Karpas-422 (cell line): ENCODE measurements at regions not wholly inside any gene's neighbourhood (a gene's known extent, or its start where the extent isn't known, plus 50 kb on each side); places are given as distances from the start of the nearest gene placed in this dataset.

Experiments
- DNase-seq: peaks from one replicate; pipeline ENCODE4 v3.0.0-alpha.2; 2015
- H2AFZ ChIP-seq: fragments of 200-600 bp; sonication (generic); 2 replicates; pipeline ENCODE4 v1.6.1; 2014; ENCODE audit warnings: antibody characterized with exemption, low read length, mixed read lengths
- H3K27ac ChIP-seq: fragments of 200-600 bp; sonication (generic); 2 replicates; pipeline ENCODE4 v1.5.1; 2014; ENCODE audit warnings: mild to moderate bottlenecking, low read length, moderate library complexity
- H3K27me3 ChIP-seq: fragments of 200-600 bp; sonication (generic); 2 replicates; pipeline ENCODE4 v1.6.1; 2014; ENCODE audit warnings: low read length, mixed read lengths
- H3K36me3 ChIP-seq: fragments of 200-600 bp; sonication (generic); 2 replicates; pipeline ENCODE4 v1.6.1; 2014; ENCODE audit warnings: low read length, mixed read lengths; ENCODE audit not compliant: insufficient read depth
- H3K4me1 ChIP-seq: fragments of 200-600 bp; sonication (generic); 2 replicates; pipeline ENCODE4 v1.6.1; 2014; ENCODE audit warnings: mild to moderate bottlenecking, low read length, mixed read lengths
- H3K4me2 ChIP-seq: fragments of 200-600 bp; sonication (generic); 2 replicates; pipeline ENCODE4 v1.6.1; 2014; ENCODE audit warnings: low read length, low read depth, mild to moderate bottlenecking; ENCODE audit not compliant: poor library complexity, severe bottlenecking
- H3K4me3 ChIP-seq: fragments of 200-600 bp; sonication (generic); 2 replicates; pipeline ENCODE4 v1.5.1; 2014; ENCODE audit warnings: mild to moderate bottlenecking, antibody characterized with exemption, low read length, mixed read lengths
- H3K79me2 ChIP-seq: fragments of 200-600 bp; sonication (generic); 2 replicates; pipeline ENCODE4 v1.6.1; 2014; ENCODE audit warnings: mild to moderate bottlenecking, low read length, mixed read lengths
- H3K9ac ChIP-seq: fragments of 200-600 bp; sonication (generic); 2 replicates; pipeline ENCODE4 v1.6.0; 2014; ENCODE audit warnings: low read length
- H3K9me2 ChIP-seq: fragments of 200-600 bp; sonication (generic), shearing (Covaris generic); replicated peaks from 2 replicates; pipeline ENCODE4 v1.6.0; 2014; ENCODE audit warnings: mild to moderate bottlenecking, low read length, moderate library complexity; ENCODE audit not compliant: insufficient read depth
- H3K9me3 ChIP-seq: fragments of 300-700, 200-600 bp; sonication (generic); 2 replicates; pipeline ENCODE4 v1.6.1; 2014; ENCODE audit warnings: low read length, mixed read lengths
- H4K20me1 ChIP-seq: fragments of 200-600 bp; sonication (generic); 2 replicates; pipeline ENCODE4 v1.6.1; 2014; ENCODE audit warnings: mild to moderate bottlenecking, antibody characterized with exemption, low read length, low read depth; ENCODE audit not compliant: insufficient read depth

- Histone ChIP-seq H3K4me2 (no peak overlapping the region), H3K4me3 (no peak overlapping the region), H4K20me1 (no peaks in the 10 kb centered on the region), H3K9ac (no peak overlapping the region), H3K27me3 (no peaks in the 10 kb centered on the region), H3K9me3 (no peaks in the 10 kb centered on the region), H2AFZ (no peak overlapping the region), H3K79me2 (no peaks in the 10 kb centered on the region), H3K27ac (no peak overlapping the region), H3K4me1 (no peaks in the 10 kb centered on the region), H3K9me2 (no peaks in the 10 kb centered on the region), H3K36me3 (no peaks in the 10 kb centered on the region)
- no peak for DNase-seq
Measured at GRCh38 chr3:13711911-13712650, 163.2 kb downstream of the FBLN2 start.

GRCh38 chr3:13710251-13710650 lies 161.3 kb downstream of the FBLN2 start:
- Histone ChIP-seq H3K36me3 (no peaks in the 10 kb centered on the region), H3K9ac (no peak overlapping the region), H3K27me3 (no peaks in the 10 kb centered on the region), H3K27ac (no peak overlapping the region), H2AFZ (no peak overlapping the region), H4K20me1 (no peaks in the 10 kb centered on the region), H3K4me1 (no peaks in the 10 kb centered on the region), H3K4me3 (no peak overlapping the region), H3K79me2 (no peaks in the 10 kb centered on the region), H3K9me2 (no peaks in the 10 kb centered on the region), H3K4me2 (no peak overlapping the region), H3K9me3 (no peaks in the 10 kb centered on the region)
- no peak for DNase-seq

- H3K9ac ChIP-seq: no peak overlapping the region
- H3K27me3 ChIP-seq: no peaks in the 10 kb centered on the region
- no peak overlapping the region for H3K4me2 ChIP-seq
- H4K20me1 ChIP-seq: no peaks in the 10 kb centered on the region
- no peaks in the 10 kb centered on the region for H3K9me3 ChIP-seq
- no peak for DNase-seq
- no peak overlapping the region for H3K4me3 ChIP-seq
- no peak overlapping the region for H3K27ac ChIP-seq
- no peak overlapping the region for H2AFZ ChIP-seq
- H3K4me1 ChIP-seq: no peaks in the 10 kb centered on the region
- no peaks in the 10 kb centered on the region for H3K9me2 ChIP-seq
- H3K79me2 ChIP-seq: no peaks in the 10 kb centered on the region
- no peaks in the 10 kb centered on the region for H3K36me3 ChIP-seq
Measured at GRCh38 chr3:13709706-13710105, 160.8 kb downstream of the FBLN2 start.

GRCh38 chr3:13708871-13709595 lies 160.1 kb downstream of the FBLN2 start:
- no peak overlapping the region for H3K27ac ChIP-seq
- no peaks in the 10 kb centered on the region for H3K36me3 ChIP-seq
- H3K27me3 ChIP-seq: no peaks in the 10 kb centered on the region
- no peaks in the 10 kb centered on the region for H3K79me2 ChIP-seq
- H3K4me1 ChIP-seq: no peaks in the 10 kb centered on the region
- no peaks in the 10 kb centered on the region for H3K9me3 ChIP-seq
- H3K9me2 ChIP-seq: no peaks in the 10 kb centered on the region
- no peak overlapping the region for H3K4me3 ChIP-seq
- no peak overlapping the region for H2AFZ ChIP-seq
- DNase-seq: no peak
- H3K4me2 ChIP-seq: no peak overlapping the region
- no peaks in the 10 kb centered on the region for H4K20me1 ChIP-seq
- no peak overlapping the region for H3K9ac ChIP-seq

- no peak overlapping the region for H3K4me2 ChIP-seq
- H3K9ac ChIP-seq: no peak overlapping the region
- H4K20me1 ChIP-seq: no peaks in the 10 kb centered on the region
- H3K27me3 ChIP-seq: no peaks in the 10 kb centered on the region
- DNase-seq: no peak
- H3K27ac ChIP-seq: no peak overlapping the region
- H2AFZ ChIP-seq: no peak overlapping the region
- H3K4me3 ChIP-seq: no peak overlapping the region
- no peaks in the 10 kb centered on the region for H3K9me2 ChIP-seq
- H3K4me1 ChIP-seq: no peaks in the 10 kb centered on the region
- no peaks in the 10 kb centered on the region for H3K79me2 ChIP-seq
- no peaks in the 10 kb centered on the region for H3K36me3 ChIP-seq
- no peaks in the 10 kb centered on the region for H3K9me3 ChIP-seq
Measured at GRCh38 chr3:13708301-13708700, 159.4 kb downstream of the FBLN2 start.

- DNase-seq: no peak
- H3K36me3 ChIP-seq: no peaks in the 10 kb centered on the region
Measured at GRCh38 chr3:13707456-13707855, 158.5 kb downstream of the FBLN2 start.

GRCh38 chr3:13706886-13707285 lies 158.0 kb downstream of the FBLN2 start:
- Histone ChIP-seq H2AFZ (no peak overlapping the region), H3K79me2 (no peaks in the 10 kb centered on the region)
- no peak for DNase-seq

More at GRCh38 chr3:13707456-13707855, 158.5 kb downstream of the FBLN2 start:
- Histone ChIP-seq H3K9me3 (no peaks in the 10 kb centered on the region), H3K9me2 (no peaks in the 10 kb centered on the region), H2AFZ (no peak overlapping the region), H3K9ac (no peak overlapping the region), H3K4me1 (no peaks in the 10 kb centered on the region), H4K20me1 (no peaks in the 10 kb centered on the region), H3K4me2 (no peak overlapping the region), H3K79me2 (no peaks in the 10 kb centered on the region), H3K4me3 (no peak overlapping the region), H3K27ac (no peak overlapping the region), H3K27me3 (no peaks in the 10 kb centered on the region)

GRCh38 chr3:13706451-13706850 lies 157.5 kb downstream of the FBLN2 start:
- no peak overlapping the region for H3K4me3 ChIP-seq
- H4K20me1 ChIP-seq: no peaks in the 10 kb centered on the region
- H3K9me3 ChIP-seq: no peaks in the 10 kb centered on the region
- H3K27me3 ChIP-seq: no peaks in the 10 kb centered on the region
- no peak for DNase-seq
- H3K4me1 ChIP-seq: no peaks in the 10 kb centered on the region
- no peaks in the 10 kb centered on the region for H3K36me3 ChIP-seq
- H3K9me2 ChIP-seq: no peaks in the 10 kb centered on the region
- H3K4me2 ChIP-seq: no peak overlapping the region
- no peak overlapping the region for H3K27ac ChIP-seq
- H3K79me2 ChIP-seq: no peaks in the 10 kb centered on the region
- H2AFZ ChIP-seq: no peak overlapping the region
- no peak overlapping the region for H3K9ac ChIP-seq

More at GRCh38 chr3:13706886-13707285, 158.0 kb downstream of the FBLN2 start:
- H3K4me3 ChIP-seq: no peak overlapping the region
- H3K36me3 ChIP-seq: no peaks in the 10 kb centered on the region
- no peaks in the 10 kb centered on the region for H3K27me3 ChIP-seq
- H3K9ac ChIP-seq: no peak overlapping the region
- no peak overlapping the region for H3K27ac ChIP-seq
- no peaks in the 10 kb centered on the region for H4K20me1 ChIP-seq
- H3K9me3 ChIP-seq: no peaks in the 10 kb centered on the region
- no peaks in the 10 kb centered on the region for H3K4me1 ChIP-seq
- H3K4me2 ChIP-seq: no peak overlapping the region
- no peaks in the 10 kb centered on the region for H3K9me2 ChIP-seq
